SK-N-SH (cell line): ENCODE measurements at regions not wholly inside any gene's neighbourhood (a gene's known extent, or its start where the extent isn't known, plus 50 kb on each side); places are given as distances from the start of the nearest gene placed in this dataset.

Source experiments
- CTCF ChIP-seq: fragments of 200-600 bp; sonication (generic); IDR thresholded peaks from 2 replicates; pipeline ENCODE4 v1.6.1; 2017; ENCODE audit warnings: antibody characterized with exemption, mild to moderate bottlenecking, moderate library complexity
- EP300 ChIP-seq, 2 experiments: IDR thresholded peaks; 2 replicates each; pipeline versions ENCODE4 v1.4.0 to v1.6.1; 2012; ENCODE audit warnings: borderline replicate concordance in 1 of 2, low read depth in 1 of 2, low read length in 1 of 2
- FOSL2 ChIP-seq: IDR thresholded peaks from 2 replicates; pipeline ENCODE4 v1.4.0; 2012; ENCODE audit warnings: low read depth, mild to moderate bottlenecking, moderate library complexity, borderline replicate concordance
- FOXM1 ChIP-seq: IDR thresholded peaks from 2 replicates; pipeline ENCODE4 v1.4.0; 2012; ENCODE audit warnings: low read depth, mild to moderate bottlenecking
- GABPA ChIP-seq: IDR thresholded peaks from 2 replicates; pipeline ENCODE4 v1.4.0; 2012; ENCODE audit warnings: low read depth, mild to moderate bottlenecking
- JUND ChIP-seq: IDR thresholded peaks from 2 replicates; pipeline ENCODE4 v1.4.0; 2012
- POLR2AphosphoS5 ChIP-seq: IDR thresholded peaks from 2 replicates; pipeline ENCODE4 v1.6.1; 2012; ENCODE audit warnings: low read depth, low read length
- RAD21 ChIP-seq: IDR thresholded peaks from 2 replicates; pipeline ENCODE4 v1.6.1; 2012; ENCODE audit warnings: mild to moderate bottlenecking, low read length

GRCh38 chr1:244327533-244327932 is 124.2 kb downstream of the ADSS2 start:
- no peak for TF ChIP-seq POLR2AphosphoS5
- TF ChIP-seq FOSL2, result no peak
- TF ChIP-seq CTCF, result no peak
- TF ChIP-seq FOXM1, result no peak
- TF ChIP-seq GABPA, result no peak
- TF ChIP-seq JUND, result no peak
- TF ChIP-seq EP300 (IDR thresholded peaks at IDR 0.05; ENCODE audit: borderline replicate concordance in 1 of 2, low read depth in 1 of 2, low read length in 1 of 2), result no peak
- no peak for TF ChIP-seq RAD21
